ENCODE measurements at regions not wholly inside any gene's neighbourhood (a gene's known extent, or its start where the extent isn't known, plus 50 kb on each side); places are given as distances from the start of the nearest gene placed in this dataset.

DNA sequence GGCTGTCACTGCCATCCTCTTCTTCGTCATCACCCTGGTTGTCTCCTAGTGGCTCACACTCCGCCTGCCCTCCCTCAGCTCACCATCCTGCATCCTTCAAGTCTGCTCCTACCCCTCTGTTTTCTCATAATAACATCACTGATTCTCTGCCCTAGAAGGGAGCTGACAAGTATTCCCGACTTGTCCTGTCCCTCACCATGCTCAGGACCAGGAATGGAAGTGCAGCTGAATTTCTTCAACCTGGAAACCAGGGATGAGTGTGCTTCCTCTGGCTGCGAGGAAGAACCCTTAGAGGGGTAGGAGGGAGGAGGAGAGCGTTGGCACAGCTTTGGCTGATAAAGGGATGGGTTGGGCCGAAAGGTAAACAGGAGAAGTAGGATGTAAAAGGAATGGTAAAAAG, 174.8 kb upstream of the GPR26 start:
- 15% methylated on average over 6 of the region's 6 CpGs for WGBS (ENCODE audit: missing lambda C conversion rate)
- Histone ChIP-seq H3K9me3 (no peaks in the 10 kb centered on the region), H3K4me2 (no peak overlapping the region), H3K4me1 (no peaks in the 10 kb centered on the region), H3K27ac (no peak overlapping the region), H3K4me3 (no peak overlapping the region)
- no peak for DNase-seq (ENCODE audit: low read depth in 1 of 2, low spot score in 1 of 2)
- FAIRE-seq = no peak
- ChIA-PET CTCF (interaction anchor here (0.6 kb wide), 1 partner anchor 1399 kb away, joined by 3 read pairs; no protein-coding TSS in a partner anchor), POLR2A (no interaction called here)
- TF ChIP-seq MYC (IDR thresholded peaks at IDR 0.05; ENCODE audit: borderline replicate concordance, low read length) (no peak), NFE2L2 (conservative IDR thresholded peaks at IDR 0.05; ENCODE audit: low read length) (no peak), EHMT2 (IDR thresholded peaks at IDR 0.05; ENCODE audit: low read depth) (no peak), JUN (IDR thresholded peaks at IDR 0.05) (no peak), CBX8 (IDR thresholded peaks at IDR 0.05) (no peak), HOXB5 (CRISPR knock-in tag; IDR thresholded peaks at IDR 0.05) (no peak), GATA3 (IDR thresholded peaks at IDR 0.05; ENCODE audit: borderline replicate concordance) (no peak), ZC3H11A (IDR thresholded peaks at IDR 0.05) (no peak), HOXB13 (CRISPR knock-in tag; IDR thresholded peaks at IDR 0.05; ENCODE audit: low read depth) (no peak), MAZ (IDR thresholded peaks at IDR 0.05; ENCODE audit: borderline replicate concordance, low read depth, low read length) (no peak), SREBF2 (IDR thresholded peaks at IDR 0.05) (no peak), KDM5A (IDR thresholded peaks at IDR 0.05) (no peak), ELK1 (IDR thresholded peaks at IDR 0.05; ENCODE audit: low read depth, low read length) (no peak), HES2 (IDR thresholded peaks at IDR 0.05) (no peak), MAFK (IDR thresholded peaks at IDR 0.05; ENCODE audit: partially characterized antibody) (no peak), ATOH8 (CRISPR knock-in tag; IDR thresholded peaks at IDR 0.05; ENCODE audit: low read depth) (no peak), HOXA7 (CRISPR knock-in tag; IDR thresholded peaks at IDR 0.05) (no peak), TP53 (CRISPR knock-in tag; IDR thresholded peaks at IDR 0.05) (no peak)
- TF ChIP-seq, protein P1, sequence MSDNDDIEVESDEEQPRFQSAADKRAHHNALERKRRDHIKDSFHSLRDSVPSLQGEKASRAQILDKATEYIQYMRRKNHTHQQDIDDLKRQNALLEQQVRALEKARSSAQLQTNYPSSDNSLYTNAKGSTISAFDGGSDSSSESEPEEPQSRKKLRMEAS (IDR thresholded peaks at IDR 0.05) = no peak
- TF ChIP-seq, protein P2, sequence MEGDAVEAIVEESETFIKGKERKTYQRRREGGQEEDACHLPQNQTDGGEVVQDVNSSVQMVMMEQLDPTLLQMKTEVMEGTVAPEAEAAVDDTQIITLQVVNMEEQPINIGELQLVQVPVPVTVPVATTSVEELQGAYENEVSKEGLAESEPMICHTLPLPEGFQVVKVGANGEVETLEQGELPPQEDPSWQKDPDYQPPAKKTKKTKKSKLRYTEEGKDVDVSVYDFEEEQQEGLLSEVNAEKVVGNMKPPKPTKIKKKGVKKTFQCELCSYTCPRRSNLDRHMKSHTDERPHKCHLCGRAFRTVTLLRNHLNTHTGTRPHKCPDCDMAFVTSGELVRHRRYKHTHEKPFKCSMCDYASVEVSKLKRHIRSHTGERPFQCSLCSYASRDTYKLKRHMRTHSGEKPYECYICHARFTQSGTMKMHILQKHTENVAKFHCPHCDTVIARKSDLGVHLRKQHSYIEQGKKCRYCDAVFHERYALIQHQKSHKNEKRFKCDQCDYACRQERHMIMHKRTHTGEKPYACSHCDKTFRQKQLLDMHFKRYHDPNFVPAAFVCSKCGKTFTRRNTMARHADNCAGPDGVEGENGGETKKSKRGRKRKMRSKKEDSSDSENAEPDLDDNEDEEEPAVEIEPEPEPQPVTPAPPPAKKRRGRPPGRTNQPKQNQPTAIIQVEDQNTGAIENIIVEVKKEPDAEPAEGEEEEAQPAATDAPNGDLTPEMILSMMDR (IDR thresholded peaks at IDR 0.05) = no peak
- ATAC-seq = no peak

DNA sequence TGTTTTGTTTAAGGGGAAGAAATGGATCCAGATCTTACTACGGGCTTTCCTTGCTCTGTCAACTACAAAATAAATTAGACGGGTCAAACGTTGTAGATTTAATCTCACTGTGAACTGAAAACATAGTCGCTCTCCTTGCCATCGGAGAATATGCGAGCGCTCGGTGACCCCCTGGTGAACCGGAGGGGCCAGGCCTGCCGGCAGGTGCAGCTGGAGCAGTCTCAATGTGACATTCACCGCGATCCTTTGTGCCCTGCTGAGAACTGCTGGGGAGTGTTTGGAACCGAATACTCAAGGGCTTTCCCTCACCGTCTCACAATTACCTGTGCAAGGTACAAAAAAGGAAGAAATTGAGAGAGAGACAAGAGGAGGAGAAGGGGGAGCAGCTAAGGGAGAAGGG, 174.1 kb upstream of the GPR26 start:
- no peak overlapping the region for H3K4me3 ChIP-seq
- no peak overlapping the region for H3K27ac ChIP-seq
- H3K9me3 ChIP-seq = no peaks in the 10 kb centered on the region
- no peak for FAIRE-seq
- H3K4me2 ChIP-seq = no peak overlapping the region
- H3K4me1 ChIP-seq = no peaks in the 10 kb centered on the region
- DNase-seq (ENCODE audit: low read depth in 1 of 2, low spot score in 1 of 2) = no peak
- CTCF ChIA-PET = interaction anchor here (0.6 kb wide), 1 partner anchor 186 kb away, joined by 3 read pairs; no protein-coding TSS in a partner anchor
- POLR2A ChIA-PET = no interaction called here
- WGBS (ENCODE audit: missing lambda C conversion rate) = 42% methylated on average over 14 of the region's 14 CpGs
- TF ChIP-seq PHF8 (IDR thresholded peaks at IDR 0.05; ENCODE audit: borderline replicate concordance, low read depth) (no peak), RAD21 (conservative IDR thresholded peaks at IDR 0.05 in 1 of 2, IDR thresholded peaks at IDR 0.05 in 1 of 2) (no peak), ZFP36 (IDR thresholded peaks at IDR 0.05; ENCODE audit: borderline replicate concordance, partially characterized antibody) (no peak), POLR2AphosphoS2 (conservative IDR thresholded peaks at IDR 0.05; ENCODE audit: low read length) (no peak), CBX2 (IDR thresholded peaks at IDR 0.05; ENCODE audit: borderline replicate concordance, low read depth) (no peak), HOXB5 (CRISPR knock-in tag; IDR thresholded peaks at IDR 0.05) (no peak), KDM1A (IDR thresholded peaks at IDR 0.05; ENCODE audit: low read depth) (no peak), ELK1 (IDR thresholded peaks at IDR 0.05; ENCODE audit: low read depth, low read length) (no peak), EHMT2 (IDR thresholded peaks at IDR 0.05; ENCODE audit: low read depth) (no peak), ATOH8 (CRISPR knock-in tag; IDR thresholded peaks at IDR 0.05; ENCODE audit: low read depth) (no peak), HES2 (IDR thresholded peaks at IDR 0.05) (no peak), SMC3 (IDR thresholded peaks at IDR 0.05) (no peak), HEYL (CRISPR knock-in tag; IDR thresholded peaks at IDR 0.05) (no peak), PBX3 (IDR thresholded peaks at IDR 0.05) (no peak), RNF2 (IDR thresholded peaks at IDR 0.05; ENCODE audit: borderline replicate concordance, low read depth) (no peak)
- no peak for ATAC-seq
